ENCODE measurements at regions not wholly inside any gene's neighbourhood (a gene's known extent, or its start where the extent isn't known, plus 50 kb on each side); places are given as distances from the start of the nearest gene placed in this dataset.

DNA sequence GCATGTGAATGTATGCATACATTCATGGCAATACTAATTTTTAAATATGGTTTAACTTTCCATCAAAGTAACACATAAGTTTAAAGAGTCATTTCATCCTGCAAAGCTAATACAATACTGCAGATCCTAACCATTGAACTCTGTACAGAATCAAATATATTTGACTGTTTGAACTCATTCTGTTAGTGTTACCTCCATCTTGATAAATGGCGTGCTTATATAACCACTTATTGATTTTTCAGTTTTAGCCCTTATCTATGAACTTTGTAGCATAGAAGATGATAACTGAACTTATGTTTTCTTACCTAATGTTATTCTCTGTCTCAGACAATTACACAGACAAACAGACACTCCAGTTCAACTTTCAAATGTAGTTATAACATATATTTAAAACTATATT, 731.0 kb upstream of the LRATD1 start:
- no peak for TF ChIP-seq HMGA2 (CRISPR knock-in tag; IDR thresholded peaks at IDR 0.05)
- TF ChIP-seq TCF7 (CRISPR knock-in tag; IDR thresholded peaks at IDR 0.05; ENCODE audit: low read depth), result no peak
- no peak for TF ChIP-seq NFYB (CRISPR knock-in tag; conservative IDR thresholded peaks at IDR 0.05; ENCODE audit: low read depth)
- no peak for TF ChIP-seq ELF4 (CRISPR knock-in tag; IDR thresholded peaks at IDR 0.05; ENCODE audit: low read depth)
- TF ChIP-seq NR3C1 (CRISPR knock-in tag; conservative IDR thresholded peaks at IDR 0.05; ENCODE audit: low read depth), result no peak
- no peak for TF ChIP-seq ZNF121 (CRISPR knock-in tag; IDR thresholded peaks at IDR 0.05)
- TF ChIP-seq, protein P1, sequence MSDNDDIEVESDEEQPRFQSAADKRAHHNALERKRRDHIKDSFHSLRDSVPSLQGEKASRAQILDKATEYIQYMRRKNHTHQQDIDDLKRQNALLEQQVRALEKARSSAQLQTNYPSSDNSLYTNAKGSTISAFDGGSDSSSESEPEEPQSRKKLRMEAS (CRISPR knock-in tag; IDR thresholded peaks at IDR 0.05), result no peak
- no peak for TF ChIP-seq FOXK1 (CRISPR knock-in tag; IDR thresholded peaks at IDR 0.05)
- TF ChIP-seq, protein P2, sequence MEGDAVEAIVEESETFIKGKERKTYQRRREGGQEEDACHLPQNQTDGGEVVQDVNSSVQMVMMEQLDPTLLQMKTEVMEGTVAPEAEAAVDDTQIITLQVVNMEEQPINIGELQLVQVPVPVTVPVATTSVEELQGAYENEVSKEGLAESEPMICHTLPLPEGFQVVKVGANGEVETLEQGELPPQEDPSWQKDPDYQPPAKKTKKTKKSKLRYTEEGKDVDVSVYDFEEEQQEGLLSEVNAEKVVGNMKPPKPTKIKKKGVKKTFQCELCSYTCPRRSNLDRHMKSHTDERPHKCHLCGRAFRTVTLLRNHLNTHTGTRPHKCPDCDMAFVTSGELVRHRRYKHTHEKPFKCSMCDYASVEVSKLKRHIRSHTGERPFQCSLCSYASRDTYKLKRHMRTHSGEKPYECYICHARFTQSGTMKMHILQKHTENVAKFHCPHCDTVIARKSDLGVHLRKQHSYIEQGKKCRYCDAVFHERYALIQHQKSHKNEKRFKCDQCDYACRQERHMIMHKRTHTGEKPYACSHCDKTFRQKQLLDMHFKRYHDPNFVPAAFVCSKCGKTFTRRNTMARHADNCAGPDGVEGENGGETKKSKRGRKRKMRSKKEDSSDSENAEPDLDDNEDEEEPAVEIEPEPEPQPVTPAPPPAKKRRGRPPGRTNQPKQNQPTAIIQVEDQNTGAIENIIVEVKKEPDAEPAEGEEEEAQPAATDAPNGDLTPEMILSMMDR (IDR thresholded peaks at IDR 0.05), result no peak
- TF ChIP-seq, protein P3, sequence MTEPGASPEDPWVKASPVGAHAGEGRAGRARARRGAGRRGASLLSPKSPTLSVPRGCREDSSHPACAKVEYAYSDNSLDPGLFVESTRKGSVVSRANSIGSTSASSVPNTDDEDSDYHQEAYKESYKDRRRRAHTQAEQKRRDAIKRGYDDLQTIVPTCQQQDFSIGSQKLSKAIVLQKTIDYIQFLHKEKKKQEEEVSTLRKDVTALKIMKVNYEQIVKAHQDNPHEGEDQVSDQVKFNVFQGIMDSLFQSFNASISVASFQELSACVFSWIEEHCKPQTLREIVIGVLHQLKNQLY (CRISPR knock-in tag; IDR thresholded peaks at IDR 0.05), result no peak
- TF ChIP-seq, protein P4, sequence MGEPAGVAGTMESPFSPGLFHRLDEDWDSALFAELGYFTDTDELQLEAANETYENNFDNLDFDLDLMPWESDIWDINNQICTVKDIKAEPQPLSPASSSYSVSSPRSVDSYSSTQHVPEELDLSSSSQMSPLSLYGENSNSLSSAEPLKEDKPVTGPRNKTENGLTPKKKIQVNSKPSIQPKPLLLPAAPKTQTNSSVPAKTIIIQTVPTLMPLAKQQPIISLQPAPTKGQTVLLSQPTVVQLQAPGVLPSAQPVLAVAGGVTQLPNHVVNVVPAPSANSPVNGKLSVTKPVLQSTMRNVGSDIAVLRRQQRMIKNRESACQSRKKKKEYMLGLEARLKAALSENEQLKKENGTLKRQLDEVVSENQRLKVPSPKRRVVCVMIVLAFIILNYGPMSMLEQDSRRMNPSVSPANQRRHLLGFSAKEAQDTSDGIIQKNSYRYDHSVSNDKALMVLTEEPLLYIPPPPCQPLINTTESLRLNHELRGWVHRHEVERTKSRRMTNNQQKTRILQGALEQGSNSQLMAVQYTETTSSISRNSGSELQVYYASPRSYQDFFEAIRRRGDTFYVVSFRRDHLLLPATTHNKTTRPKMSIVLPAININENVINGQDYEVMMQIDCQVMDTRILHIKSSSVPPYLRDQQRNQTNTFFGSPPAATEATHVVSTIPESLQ (CRISPR knock-in tag; IDR thresholded peaks at IDR 0.05), result no peak
- TF ChIP-seq ZNF138 (CRISPR knock-in tag; conservative IDR thresholded peaks at IDR 0.05), result no peak

Measured in WTC11 (cell line).